Skin of body (tissue), 1 donor: ENCODE measurements at regions not wholly inside any gene's neighbourhood (a gene's known extent, or its start where the extent isn't known, plus 50 kb on each side); places are given as distances from the start of the nearest gene placed in this dataset.
"Not testable (repeated sequence)": the region's sequence is repeated elsewhere in the genome, so short reads cannot be mapped to it uniquely, and the experiment has no call there.

Experiments
- DNase-seq: peaks from one replicate; lab custom pipeline; 2025; lab: John Stamatoyannopoulos, UW

DNA sequence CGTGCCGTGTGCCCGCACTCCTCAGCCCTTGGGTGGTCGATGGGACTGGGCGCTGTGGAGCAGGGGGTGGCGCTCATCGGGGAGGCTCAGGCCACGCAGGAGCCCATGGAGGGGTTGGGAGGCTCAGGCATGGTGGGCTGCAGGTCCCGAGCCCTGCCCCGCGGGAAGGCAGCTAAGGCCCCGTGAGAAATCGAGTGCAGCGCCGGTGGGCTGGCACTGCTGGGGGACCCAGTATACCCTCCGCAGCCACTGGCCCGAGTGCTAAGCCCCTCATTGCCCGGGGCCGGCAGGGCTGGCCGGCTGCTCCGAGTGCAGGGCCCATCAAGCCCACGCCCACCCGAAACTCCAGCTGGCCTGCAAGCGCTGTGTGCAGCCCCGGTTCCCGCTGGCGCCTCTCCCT lies 384.1 kb downstream of the GLUD2 start:
- DNase-seq, result not testable (repeated sequence)

DNA sequence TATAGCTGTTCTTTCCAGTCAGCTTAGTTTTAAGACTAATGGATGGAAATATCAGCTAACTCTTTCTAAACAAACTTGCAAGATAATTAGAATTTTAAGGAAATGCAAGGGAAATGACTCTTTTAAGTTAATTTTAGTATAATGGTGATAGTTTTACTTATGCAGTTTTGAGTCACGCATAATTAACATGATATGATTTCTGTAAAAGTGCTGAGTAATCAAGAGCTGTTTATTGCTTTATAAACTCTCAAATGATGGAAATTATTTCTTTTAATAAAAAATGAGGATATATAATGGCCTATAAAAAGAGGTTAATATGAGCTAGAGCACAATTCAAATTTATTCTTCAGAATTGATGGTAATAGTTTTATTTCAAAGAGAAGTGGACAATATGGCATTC lies 385.9 kb downstream of the GLUD2 start:
- no peak for DNase-seq

DNA sequence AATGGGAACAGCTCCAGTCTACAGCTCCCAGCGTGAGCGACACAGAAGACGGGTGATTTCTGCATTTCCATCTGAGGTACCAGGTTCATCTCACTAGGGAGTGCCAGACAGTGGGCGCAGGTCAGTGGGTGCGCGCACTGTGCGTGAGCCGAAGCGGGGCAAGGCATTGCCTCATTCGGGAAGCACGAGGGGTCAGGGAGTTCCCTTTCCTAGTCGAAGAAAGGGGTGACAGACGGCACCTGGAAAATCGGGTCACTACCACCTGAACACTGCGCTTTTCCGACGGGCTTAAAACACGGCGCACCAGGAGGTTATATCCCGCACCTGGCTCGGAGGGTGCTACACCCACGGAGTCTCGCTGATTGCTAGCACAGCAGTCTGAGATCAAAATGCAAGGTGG lies 390.3 kb downstream of the GLUD2 start:
- not testable (repeated sequence) for DNase-seq

DNA sequence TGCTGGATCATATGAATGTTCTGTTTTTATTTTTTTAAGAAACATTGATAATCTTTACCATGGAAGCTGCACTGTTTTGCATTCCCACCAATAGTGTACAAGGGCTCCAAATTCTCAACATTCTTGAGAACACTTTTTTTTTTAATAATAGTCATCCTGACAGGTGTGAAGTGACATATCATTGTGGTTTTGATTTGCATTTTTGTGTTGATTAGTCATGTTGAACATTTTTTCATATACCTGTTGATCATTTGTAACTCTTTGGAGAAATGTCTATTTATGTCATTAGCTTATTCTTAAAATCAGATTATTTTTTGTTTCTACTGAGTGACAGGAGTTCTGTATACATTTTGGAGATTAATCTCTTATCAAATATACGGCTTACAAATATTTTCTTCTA lies 408.5 kb downstream of the GLUD2 start:
- no peak for DNase-seq

DNA sequence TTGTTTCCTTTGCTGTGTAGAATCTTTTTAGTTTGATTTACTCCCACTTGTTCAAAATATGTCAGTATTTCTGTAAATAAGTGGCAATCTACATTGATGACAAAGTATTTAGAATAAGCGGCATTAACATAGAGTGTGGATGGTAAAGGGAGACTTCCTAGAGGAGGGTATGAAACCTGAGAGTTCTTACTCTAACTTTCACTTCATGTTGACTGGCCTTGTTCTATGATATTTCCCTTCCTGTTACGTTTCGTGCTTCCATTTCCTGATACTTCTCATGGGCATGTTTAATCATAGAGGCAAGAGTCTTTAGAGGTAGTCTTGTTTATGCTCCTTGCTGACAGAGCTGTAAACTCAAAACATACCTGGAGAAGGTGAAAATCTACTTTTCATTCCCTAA lies 408.9 kb downstream of the GLUD2 start:
- DNase-seq, result no peak

DNA sequence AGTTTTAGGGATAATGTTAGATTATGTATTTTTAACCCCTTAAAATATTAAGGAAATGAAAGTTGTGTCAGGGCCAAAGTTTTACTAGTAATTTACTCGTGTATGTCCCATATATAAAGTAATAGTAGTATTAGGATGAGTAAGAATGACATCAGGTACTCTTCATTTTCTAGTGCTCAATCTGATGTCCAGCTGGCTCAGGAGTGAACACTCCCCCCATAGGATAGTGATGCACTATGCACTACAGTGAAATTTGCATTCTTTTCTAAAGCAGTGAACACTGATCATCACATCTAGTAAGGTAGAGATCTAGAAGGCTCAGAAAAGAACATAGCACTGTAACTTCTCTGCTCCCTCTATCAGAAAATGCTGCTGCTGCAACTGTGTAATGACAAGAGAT lies 409.7 kb downstream of the GLUD2 start:
- DNase-seq, result no peak

DNA sequence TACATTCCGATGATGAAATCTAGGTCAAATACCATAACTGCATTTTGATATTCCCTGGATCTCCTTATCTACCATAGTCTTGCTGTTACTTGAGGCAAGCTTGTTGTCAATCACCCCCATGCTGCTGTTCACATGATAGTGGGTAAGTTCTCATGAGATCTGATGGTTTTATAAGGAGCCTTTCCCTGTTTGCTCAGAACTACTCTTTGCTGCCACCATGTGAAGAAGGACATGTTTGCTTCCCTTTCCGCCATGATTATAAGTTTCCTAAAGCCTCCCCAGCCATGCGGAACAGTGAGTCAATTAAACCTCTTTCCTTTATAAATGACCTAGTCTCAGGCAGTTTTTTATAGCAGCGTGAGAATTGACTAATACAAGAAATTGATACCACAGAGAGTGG lies 432.0 kb downstream of the GLUD2 start:
- DNase-seq, result no peak

DNA sequence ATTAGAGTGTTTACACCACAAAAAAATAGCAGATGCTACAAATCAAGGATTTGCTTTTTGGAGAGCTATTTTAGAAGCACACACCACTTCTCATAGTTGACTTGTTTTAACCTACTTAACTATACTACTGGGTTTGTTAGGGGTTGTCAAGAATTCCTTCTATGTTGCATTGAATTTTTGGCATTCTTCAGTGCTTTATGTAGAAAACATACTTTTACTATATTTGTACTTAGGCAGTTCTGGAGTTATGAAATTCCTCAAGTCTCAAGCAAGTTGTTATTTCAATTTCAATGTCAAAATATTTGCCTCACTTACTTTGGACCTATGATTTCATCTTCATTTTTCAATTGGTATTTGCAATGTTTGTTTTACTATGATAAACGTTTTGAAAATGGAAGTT lies 449.6 kb downstream of the GLUD2 start:
- DNase-seq, result no peak

DNA sequence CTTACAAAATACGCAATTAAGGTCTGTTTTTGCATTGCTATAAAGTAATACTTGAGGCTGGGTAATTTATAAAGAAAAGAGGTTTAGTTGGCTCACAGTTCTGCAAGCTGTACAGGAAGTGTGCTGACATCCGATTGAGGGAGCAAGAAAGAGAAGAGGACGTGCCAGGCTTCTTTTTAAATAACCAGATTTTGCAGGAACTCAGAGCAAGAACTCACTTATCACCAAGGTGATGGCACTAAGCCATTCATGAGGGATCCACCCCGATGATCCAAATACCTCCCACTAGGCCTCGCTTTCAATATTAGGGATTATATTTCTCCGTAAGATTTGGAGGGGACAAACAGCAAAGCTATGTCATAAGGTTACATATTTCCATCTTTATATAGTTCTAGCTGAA lies 456.7 kb downstream of the GLUD2 start:
- DNase-seq, result no peak

DNA sequence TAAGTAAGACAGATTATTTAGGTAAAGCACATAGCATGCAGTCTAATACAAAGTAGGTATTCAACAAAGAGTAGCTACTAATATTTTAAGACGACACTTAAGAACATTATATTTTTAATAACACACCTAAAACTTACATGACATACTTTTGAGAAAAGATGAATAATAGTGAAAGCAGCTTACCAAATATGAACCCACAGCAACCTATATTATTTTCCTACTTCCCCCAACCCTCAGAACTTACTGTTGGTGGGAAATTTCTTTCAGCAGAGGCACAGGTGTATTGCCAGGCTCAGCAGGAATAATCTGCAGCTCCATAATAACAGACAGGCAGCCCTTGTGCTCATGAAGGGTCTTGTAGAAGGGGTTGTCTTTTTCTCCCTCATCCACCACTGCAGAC lies 498.9 kb downstream of the GLUD2 start:
- DNase-seq, result no peak

DNA sequence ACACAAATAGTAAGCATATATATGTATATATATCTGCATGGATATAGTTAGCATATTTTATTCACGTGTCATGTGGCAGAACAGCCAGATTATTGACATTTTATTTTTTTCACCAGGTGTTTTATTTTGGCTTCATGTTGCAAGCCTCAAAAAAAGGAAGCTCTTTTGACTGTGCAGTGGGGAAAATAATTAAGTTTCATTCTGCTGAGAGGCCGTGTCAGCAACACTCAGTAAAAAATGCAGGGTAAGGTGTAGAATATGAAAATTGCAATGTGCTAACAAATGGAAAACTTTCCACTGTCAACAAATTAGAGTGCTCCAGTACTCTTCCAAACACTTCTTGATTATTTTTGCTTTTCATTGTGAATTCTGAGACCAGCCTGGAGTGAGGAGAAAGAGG lies 511.5 kb downstream of the GLUD2 start:
- DNase-seq, result no peak

DNA sequence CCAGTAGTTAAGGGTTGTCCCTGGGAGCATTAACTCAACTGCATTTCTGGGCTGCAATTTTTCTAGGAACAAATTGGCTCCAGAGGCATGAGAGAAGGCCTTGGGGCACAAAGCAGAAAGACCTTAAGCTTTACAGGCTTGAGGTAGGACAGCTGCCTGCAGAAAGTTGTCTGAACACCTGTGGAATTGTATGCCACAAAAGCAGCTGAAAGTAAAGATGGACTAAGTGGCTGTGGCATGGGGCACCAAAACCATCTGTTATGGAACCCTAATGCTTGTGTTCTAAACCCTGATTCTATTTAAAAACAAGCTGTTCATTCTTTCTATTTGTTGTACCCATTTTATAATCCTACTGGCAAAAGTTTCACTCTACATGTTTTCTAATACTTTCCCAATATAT lies 515.2 kb downstream of the GLUD2 start:
- no peak for DNase-seq

DNA sequence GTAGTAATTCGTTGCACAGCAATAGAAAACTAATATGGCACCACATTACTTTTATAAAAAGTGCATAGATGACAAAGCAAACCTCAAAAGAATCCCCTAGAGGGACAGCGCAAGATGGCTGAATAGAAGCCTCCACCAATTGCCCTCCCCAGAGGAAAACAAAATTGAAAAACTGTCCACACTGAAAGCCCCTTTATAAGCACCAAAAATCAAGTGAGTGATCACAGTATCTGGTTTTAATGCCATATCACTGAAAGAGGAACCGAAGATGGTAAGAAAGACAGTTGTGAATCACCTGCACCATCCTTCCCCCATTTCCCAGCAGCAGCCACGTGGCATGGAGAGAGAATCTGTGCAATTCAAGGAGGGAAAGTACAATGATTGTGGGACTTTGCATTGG lies 522.2 kb downstream of the GLUD2 start:
- no peak for DNase-seq

DNA sequence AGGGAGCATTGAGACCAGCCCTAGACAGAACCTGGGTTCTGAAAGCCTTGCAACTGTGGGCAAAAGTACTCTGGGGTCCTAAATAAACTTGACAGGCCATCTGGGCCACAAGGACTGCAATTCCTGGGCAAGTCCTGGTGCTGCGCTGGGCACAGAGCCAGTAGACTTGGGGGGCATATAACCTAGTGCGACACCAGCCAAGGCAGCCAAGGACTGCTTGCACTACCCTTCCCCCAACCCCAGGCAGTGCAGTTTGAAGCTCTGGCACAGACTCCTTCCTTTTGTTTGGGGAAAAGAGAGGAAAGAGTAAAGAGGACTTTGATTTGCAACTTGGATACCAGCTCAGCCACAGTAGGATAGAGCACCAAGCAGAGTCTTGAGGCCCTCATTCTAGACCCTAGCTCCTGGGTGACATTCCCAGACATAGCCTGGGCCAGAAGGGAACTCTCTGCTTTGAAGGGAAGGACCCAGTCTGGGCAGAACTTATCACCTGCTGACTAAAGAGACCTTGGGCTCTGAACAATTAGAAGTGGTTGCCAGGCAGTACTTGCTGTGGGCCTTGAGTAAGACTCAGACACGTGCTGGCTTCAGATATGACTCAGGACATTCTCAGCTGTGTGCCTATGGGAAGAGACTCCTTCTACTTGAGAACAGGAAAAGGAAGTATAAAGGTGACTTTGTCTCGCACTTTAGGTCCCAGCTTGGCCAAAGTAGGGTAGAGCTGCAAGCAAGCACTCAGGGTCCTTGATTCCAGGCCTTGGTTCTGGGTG lies 522.8 kb downstream of the GLUD2 start:
- DNase-seq, result no peak

DNA sequence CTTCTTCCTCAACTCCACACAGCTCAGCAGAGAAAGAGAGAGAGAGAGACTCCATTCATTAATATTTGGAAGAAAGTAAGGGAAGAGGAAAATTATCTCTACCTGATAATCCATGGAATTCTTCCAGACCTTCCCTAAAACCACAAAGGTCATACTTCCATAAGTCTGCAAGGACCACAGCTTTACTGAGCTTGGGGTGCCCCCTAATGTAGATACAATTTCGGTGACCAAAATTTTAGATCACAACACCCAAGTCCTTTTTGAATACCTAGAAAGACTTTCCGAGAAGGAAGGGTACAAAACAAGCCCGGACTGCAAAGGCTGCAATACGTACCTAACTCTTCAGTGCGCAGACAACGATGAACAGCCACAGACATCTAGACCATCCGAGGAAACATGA lies 523.9 kb downstream of the GLUD2 start:
- DNase-seq, result no peak

DNA sequence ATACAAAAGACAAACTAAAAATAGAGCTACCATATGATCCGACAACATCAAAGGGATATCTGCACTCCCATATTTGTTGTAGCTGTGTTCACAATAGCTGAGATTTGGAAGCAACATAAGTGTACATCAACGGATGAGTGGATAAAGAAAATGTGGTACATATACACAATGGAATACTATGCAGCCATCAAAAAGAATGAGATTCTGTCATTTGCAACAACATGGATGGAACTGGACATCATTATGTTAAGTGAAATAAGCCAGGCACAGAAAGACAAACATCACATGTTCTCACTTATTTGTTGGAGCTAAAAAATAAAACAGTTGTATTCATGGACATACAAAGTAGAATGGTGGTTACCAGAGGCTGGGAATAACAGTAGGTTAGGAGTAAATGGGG lies 527.0 kb downstream of the GLUD2 start:
- not testable (repeated sequence) for DNase-seq

DNA sequence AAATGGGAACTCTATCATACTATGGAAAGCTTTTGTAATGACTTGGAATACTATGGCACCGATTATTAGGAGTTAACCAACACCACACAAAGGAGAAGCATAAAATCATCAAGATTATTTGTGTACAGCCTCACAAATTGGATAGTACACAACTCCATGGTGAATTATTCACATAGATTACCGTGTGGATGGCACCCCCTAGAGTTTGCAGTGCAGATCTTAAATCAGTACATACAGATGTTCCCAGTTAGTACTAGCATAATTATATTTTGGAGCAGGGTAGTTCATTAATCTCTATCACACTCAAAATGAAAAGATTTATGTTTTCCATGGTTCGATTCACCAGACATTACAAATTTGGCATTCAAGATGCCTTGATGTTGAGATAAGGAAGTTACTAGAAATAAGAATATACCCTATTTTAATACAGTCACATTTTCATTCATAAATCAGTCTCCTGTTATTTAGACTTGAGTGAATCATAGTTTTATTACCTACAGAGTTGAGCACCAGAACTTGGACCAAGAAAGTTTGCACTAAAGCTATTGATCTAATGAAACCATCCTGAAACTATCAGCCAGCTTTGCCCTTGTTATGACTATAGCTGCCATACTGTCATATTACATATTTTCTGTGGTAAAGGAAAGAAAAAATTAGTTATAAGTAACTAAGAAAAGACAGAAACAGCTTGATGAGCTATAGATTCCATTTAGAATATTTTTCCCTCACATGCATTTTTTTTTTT lies 531.8 kb downstream of the GLUD2 start:
- no peak for DNase-seq

DNA sequence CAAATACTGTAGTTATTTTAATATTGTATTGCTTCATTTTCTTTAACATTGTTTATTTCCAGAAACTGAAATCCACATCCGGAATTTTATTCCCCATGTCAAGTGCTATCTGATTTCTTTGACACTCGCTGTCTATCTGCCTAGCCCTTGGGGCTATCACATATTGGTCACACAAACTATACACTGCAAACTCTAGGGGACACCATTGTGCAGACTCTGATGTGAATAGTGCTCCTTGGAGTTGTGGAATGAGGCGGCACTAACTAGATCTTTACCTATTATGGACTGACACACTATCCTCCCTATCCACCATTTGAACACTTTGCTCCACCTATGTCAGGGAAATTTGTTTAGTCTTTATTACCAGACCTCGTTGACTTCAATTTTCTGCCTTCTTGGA lies 534.5 kb downstream of the GLUD2 start:
- DNase-seq, result no peak

DNA sequence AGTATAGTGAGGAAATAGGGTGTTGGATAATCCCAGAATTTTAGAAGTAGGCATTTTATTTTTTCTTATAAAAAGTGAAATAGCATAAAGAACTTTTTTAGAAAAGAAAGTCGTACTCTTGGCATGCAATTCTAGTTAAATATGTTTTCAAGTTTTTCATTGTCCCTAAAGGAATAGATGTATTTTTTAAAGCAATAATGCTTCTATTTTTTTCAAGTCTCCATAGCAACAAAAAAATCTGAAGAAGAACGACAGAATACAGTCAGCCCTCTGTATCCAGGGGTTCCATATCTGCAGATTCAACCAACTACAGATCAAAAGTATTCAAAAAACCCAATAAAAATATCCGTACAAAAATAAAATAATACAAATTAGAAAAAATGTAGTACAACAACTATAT lies 538.2 kb downstream of the GLUD2 start:
- no peak for DNase-seq

DNA sequence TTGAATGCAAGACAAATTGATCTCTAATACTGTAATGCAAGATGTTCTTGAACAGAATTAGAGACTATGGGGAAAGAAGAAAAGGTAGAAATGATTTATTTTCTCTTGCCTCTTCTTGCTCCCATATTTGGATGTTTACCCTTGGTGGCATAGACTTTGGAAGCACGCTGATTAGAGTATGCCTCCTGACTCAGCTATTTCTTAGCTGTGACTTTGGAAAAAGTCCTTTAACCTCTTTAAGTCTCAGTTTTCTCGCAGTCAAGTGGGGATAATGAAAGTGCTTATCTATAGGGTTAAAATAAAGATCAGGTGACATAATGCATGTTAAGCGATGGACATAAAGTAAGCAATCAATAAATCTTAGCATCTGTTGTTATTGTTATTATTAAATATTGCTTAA lies 545.5 kb downstream of the GLUD2 start:
- DNase-seq, result no peak

DNA sequence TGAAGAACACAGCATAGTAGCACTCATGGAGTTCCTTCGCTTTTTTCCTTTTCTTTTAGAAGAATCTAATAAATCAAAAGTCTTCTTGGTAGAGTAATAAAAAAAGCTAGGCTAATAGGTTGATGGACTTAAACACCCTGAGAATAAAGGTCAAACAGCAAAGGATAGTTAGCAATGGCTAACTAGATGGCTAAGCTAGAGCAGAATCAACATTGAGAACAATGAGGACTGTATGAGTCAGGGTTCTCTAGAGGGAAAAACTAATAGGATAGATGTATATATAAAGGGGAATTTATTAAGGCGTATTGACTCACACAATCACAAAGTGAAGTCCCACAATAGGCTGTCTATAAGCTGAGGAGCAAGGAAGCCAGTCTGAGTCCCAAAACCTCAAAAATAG lies 550.9 kb downstream of the GLUD2 start:
- no peak for DNase-seq

DNA sequence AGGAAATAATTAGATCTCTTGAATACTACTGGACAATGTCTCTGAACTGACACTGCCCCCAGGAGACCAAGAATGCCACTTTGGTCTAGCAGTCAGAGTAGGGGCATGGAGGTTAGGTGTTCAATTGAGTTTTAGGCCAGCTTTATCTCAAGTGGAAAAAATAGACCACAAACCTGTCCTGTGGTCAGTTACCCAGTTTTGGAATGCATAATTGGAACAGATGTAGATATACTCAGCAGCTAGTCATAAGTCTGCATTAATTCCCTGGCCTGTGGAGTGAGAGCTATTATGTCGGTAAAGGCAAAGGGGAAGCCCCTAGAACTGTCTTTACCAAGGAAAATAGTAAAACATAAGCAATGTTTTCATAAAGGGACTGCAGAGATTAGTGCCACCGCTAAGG lies 587.7 kb downstream of the GLUD2 start:
- DNase-seq, result no peak

DNA sequence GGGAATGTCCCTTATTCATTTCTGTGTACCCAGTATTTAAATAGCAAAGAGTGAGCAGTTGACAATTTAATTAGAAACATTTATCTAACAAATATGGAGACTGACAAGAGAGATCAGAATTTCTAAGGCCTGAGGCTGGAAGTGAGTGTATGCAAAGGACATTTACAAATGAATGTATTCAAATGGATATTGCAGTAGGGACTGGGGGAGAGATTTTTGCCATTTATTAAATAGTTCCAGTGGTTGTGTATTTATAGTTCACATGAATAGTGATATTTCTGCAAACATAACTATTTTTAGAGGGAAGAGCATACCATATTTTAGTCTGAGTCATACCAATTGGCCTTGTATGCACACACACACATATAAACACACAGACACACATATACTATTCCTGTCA lies 592.4 kb downstream of the GLUD2 start:
- DNase-seq, result no peak
